HepG2 (cell line): ENCODE measurements at regions not wholly inside any gene's neighbourhood (a gene's known extent, or its start where the extent isn't known, plus 50 kb on each side); places are given as distances from the start of the nearest gene placed in this dataset.

Source experiments
- ATAC-seq: fragments of 200-7000 bp; cut with Tn5 transposase; 3 replicates; pipeline ENCODE4 v1.9.1; 2020; ENCODE audit warnings: mild to moderate bottlenecking, moderate library complexity
- BruUV-seq: library from RNA; stranded (reverse); fragments of 400-500 nt; replicated peaks from 2 replicates; lab custom pipeline; 2021; lab: Mats Ljungman, UMichigan
- CTCF ChIA-PET: fragments of 300-600 bp; formaldehyde crosslinking; extraction: SDS; loops from one replicate; lab custom pipeline; 2021; ENCODE audit warnings: low total read pairs, inconsistent platforms, low intra/inter-chr PET ratio; lab: Yijun Ruan, JAX
- POLR2A ChIA-PET: fragments of 350-600 bp; sonication (Branson Sonifier 250); formaldehyde crosslinking; loops from one replicate; lab custom pipeline; 2020; ENCODE audit warnings: antibody characterized with exemption, inconsistent platforms; lab: Yijun Ruan, JAX
- DNase-seq: peaks from one replicate; pipeline ENCODE4 v3.0.0-alpha.2; 2015; ENCODE audit warnings: low spot score
- FAIRE-seq: peaks from 3 replicates; lab custom pipeline; 2011; peaks lifted over from hg19 to GRCh38; lab: Jason Lieb, UNC
- H2AFZ ChIP-seq: one replicate; pipeline ENCODE4 v1.6.1; 2011; ENCODE audit warnings: low read length, inconsistent platforms
- H3K27ac ChIP-seq: fragments of 300-600 bp; 3 replicates; pipeline ENCODE4 v1.8.0; 2011; ENCODE audit warnings: mixed run types, mild to moderate bottlenecking, mixed read lengths, low read length, inconsistent platforms; ENCODE audit not compliant: insufficient read depth; ENCODE audit errors: extremely low read length
- H3K27me3 ChIP-seq, 2 experiments: fragments of 200-600 bp in 1 of 2; 2 replicates in 1 of 2; 3 replicates in 1 of 2; pipeline versions ENCODE4 v1.6.0 to v1.8.0; 2011; ENCODE audit warnings: low read length in 2 of 2, mild to moderate bottlenecking in 2 of 2, moderate library complexity in 2 of 2, inconsistent platforms in 1 of 2; ENCODE audit not compliant: insufficient read depth in 2 of 2, control insufficient read depth in 1 of 2
- H3K36me3 ChIP-seq, 2 experiments: fragments of 200-600 bp in 1 of 2; replicated peaks in 1 of 2; 2 replicates in 1 of 2; 3 replicates in 1 of 2; pipeline versions ENCODE4 v1.5.1 to v1.8.0; 2011; ENCODE audit warnings: low read length in 2 of 2, inconsistent platforms in 1 of 2; ENCODE audit not compliant: insufficient read depth in 2 of 2, control insufficient read depth in 1 of 2
- H3K4me1 ChIP-seq: 2 replicates; pipeline ENCODE4 v1.5.1; 2012; ENCODE audit warnings: low read length, inconsistent platforms; ENCODE audit not compliant: insufficient read depth
- H3K4me2 ChIP-seq: 2 replicates; pipeline ENCODE4 v1.6.0; 2011; ENCODE audit warnings: low read depth, low read length, inconsistent platforms
- H3K4me3 ChIP-seq, 3 experiments: fragments of 200-600 bp in 1 of 3; sonication (generic), shearing (Covaris generic) in 1 of 3; replicated peaks in 1 of 3; 2 replicates each; pipeline ENCODE4 v1.5.1; 2011 to 2016; ENCODE audit warnings: low read length in 3 of 3, inconsistent platforms in 2 of 3, low read depth in 2 of 3, mild to moderate bottlenecking in 2 of 3, control low read depth in 1 of 3, mixed read lengths in 1 of 3; ENCODE audit not compliant: insufficient read depth in 1 of 3
- H3K79me2 ChIP-seq: one replicate; pipeline ENCODE4 v1.6.1; 2011; ENCODE audit warnings: low read length, inconsistent platforms; ENCODE audit not compliant: insufficient read depth
- H3K9ac ChIP-seq: 2 replicates; pipeline ENCODE4 v1.6.0; 2011; ENCODE audit warnings: mild to moderate bottlenecking, low read depth, low read length, inconsistent platforms; ENCODE audit not compliant: insufficient read depth
- H3K9me3 ChIP-seq: 2 replicates; pipeline ENCODE4 v1.5.1; 2012; ENCODE audit warnings: mild to moderate bottlenecking, low read length
- H4K20me1 ChIP-seq: 2 replicates; pipeline ENCODE4 v1.6.0; 2011; ENCODE audit warnings: inconsistent platforms, mild to moderate bottlenecking, low read length, moderate library complexity; ENCODE audit not compliant: insufficient read depth
- BHLHE40 ChIP-seq: IDR thresholded peaks from 2 replicates; pipeline ENCODE4 v1.6.1; 2011; ENCODE audit warnings: low read length, improper control_type of control experiment
- CBX5 ChIP-seq: sonication (generic); formaldehyde crosslinking; IDR thresholded peaks from 2 replicates; pipeline ENCODE4 v1.4.0; 2020; ENCODE audit warnings: missing genetic modification reagents, borderline replicate concordance
- FOXA1 ChIP-seq, 2 experiments: fragments of 450-650 bp in 1 of 2; sonication (generic) in 1 of 2; formaldehyde crosslinking in 1 of 2; IDR thresholded peaks; 2 replicates each; pipeline versions ENCODE4 v1.4.0 to v1.6.1; 2016 to 2020; ENCODE audit warnings: missing genetic modification reagents in 1 of 2
- GFI1 ChIP-seq: sonication (generic); formaldehyde crosslinking; IDR thresholded peaks from 2 replicates; pipeline ENCODE4 v1.5.0; 2020; ENCODE audit warnings: missing genetic modification reagents, mild to moderate bottlenecking, borderline replicate concordance
- HES4 ChIP-seq: sonication (generic); formaldehyde crosslinking; IDR thresholded peaks from 2 replicates; pipeline ENCODE4 v1.9.0; 2021; ENCODE audit warnings: mild to moderate bottlenecking, missing genetic modification reagents, borderline replicate concordance
- HOXA9 ChIP-seq: sonication (generic); formaldehyde crosslinking; IDR thresholded peaks from 2 replicates; pipeline ENCODE4 v1.8.1; 2022; ENCODE audit warnings: missing genetic modification reagents, mild to moderate bottlenecking, moderate library complexity, borderline replicate concordance
- IRX3 ChIP-seq: sonication (generic); formaldehyde crosslinking; IDR thresholded peaks from 2 replicates; pipeline ENCODE4 v1.8.1; 2023; ENCODE audit warnings: mild to moderate bottlenecking, low read depth, missing genetic modification reagents, borderline replicate concordance
- KAT2B ChIP-seq: fragments of 150-350 bp; IDR thresholded peaks from 2 replicates; pipeline ENCODE4 v1.6.1; 2014; ENCODE audit warnings: low read depth, low read length, borderline replicate concordance
- PPARG ChIP-seq: conservative IDR thresholded peaks from 2 replicates; pipeline ENCODE4 v1.6.1; 2016; ENCODE audit warnings: missing biosample characterization, missing genetic modification reagents
- SNAI1 ChIP-seq: sonication (generic); formaldehyde crosslinking; IDR thresholded peaks from 2 replicates; pipeline ENCODE4 v1.5.0; 2020; ENCODE audit warnings: mild to moderate bottlenecking, missing genetic modification reagents, borderline replicate concordance
- SNAPC2 ChIP-seq: sonication (generic); formaldehyde crosslinking; IDR thresholded peaks from 2 replicates; pipeline ENCODE4 v1.8.1; 2022; ENCODE audit warnings: mild to moderate bottlenecking, missing genetic modification reagents
- TBX2 ChIP-seq: sonication (generic); formaldehyde crosslinking; IDR thresholded peaks from 2 replicates; pipeline ENCODE4 v1.5.0; 2020; ENCODE audit warnings: missing genetic modification reagents, mild to moderate bottlenecking, borderline replicate concordance
- ZFP41 ChIP-seq: sonication (generic); formaldehyde crosslinking; IDR thresholded peaks from 2 replicates; pipeline ENCODE4 v1.4.0; 2020; ENCODE audit warnings: mild to moderate bottlenecking, missing genetic modification reagents, borderline replicate concordance
- ZNF317 ChIP-seq: sonication (generic); formaldehyde crosslinking; IDR thresholded peaks from 2 replicates; pipeline ENCODE4 v1.5.0; 2020; ENCODE audit warnings: mild to moderate bottlenecking, missing genetic modification reagents
- ZNF709 ChIP-seq: sonication (generic); formaldehyde crosslinking; IDR thresholded peaks from 2 replicates; pipeline ENCODE4 v1.5.0; 2020; ENCODE audit warnings: mild to moderate bottlenecking, missing genetic modification reagents
- ZNF775 ChIP-seq: sonication (generic); formaldehyde crosslinking; IDR thresholded peaks from 2 replicates; pipeline ENCODE4 v1.4.0; 2020; ENCODE audit warnings: missing genetic modification reagents, mild to moderate bottlenecking, moderate library complexity, borderline replicate concordance
- WGBS: methylation state at CpG from one replicate; pipeline ENCODE4 v1.1.6; 2017; ENCODE audit warnings: low lambda C conversion rate; 5-methylcytosine and 5-hydroxymethylcytosine counted together
- in situ Hi-C: cut with HindIII; loops from 2 replicates; pipeline ENCODE4 v1.10.0; 2017; ENCODE audit warnings: low pct_unique_long_range_greater_than_20kb; ENCODE audit not compliant: extremely low pct_ligation_motif_present
- intact Hi-C: fragments of 100-400 bp; cut with micrococcal nuclease; formaldehyde crosslinking; loops from one replicate; pipeline ENCODE4 v1.10.0; 2022; ENCODE audit not compliant: unreplicated experiment
- TF ChIP-seq, protein P1 (sequence below): sonication (generic); formaldehyde crosslinking; IDR thresholded peaks from 2 replicates; pipeline ENCODE4 v1.5.1; 2020; ENCODE audit warnings: mild to moderate bottlenecking, missing genetic modification reagents, borderline replicate concordance
- TF ChIP-seq, protein P2 (sequence below): sonication (generic); formaldehyde crosslinking; IDR thresholded peaks from 2 replicates; pipeline ENCODE4 v1.5.1; 2020; ENCODE audit warnings: mild to moderate bottlenecking, missing genetic modification reagents

DNA sequence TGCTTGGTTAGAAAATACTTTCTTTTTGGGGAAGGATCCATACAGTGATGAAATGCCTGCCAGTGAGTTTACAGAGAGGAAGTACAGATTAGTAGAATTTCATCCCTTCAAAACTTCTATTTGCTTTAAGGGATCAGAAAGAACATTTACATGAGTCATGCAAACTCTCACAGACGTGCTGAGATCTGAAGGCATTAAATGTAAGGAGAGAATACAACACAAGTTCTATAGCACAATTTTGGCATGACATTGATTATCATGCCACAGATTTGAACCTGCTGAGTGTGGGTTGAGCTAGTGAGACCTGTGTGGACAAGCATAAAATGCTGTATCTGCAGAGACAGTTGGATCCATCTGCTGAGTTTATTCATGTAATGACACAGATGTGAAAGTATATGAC lies 613.6 kb upstream of the SEMA6A start:
- no peak overlapping the region for H3K9ac ChIP-seq
- H3K4me1 ChIP-seq, result no peaks in the 10 kb centered on the region
- WGBS, result 0% methylated on average over 1 of the region's 1 CpG
- in situ Hi-C loops (no loop called here), intact Hi-C loops (no loop called here)
- H3K9me3 ChIP-seq, result no peaks in the 10 kb centered on the region
- ChIA-PET POLR2A (no interaction called here), CTCF (no interaction called here)
- H3K4me2 ChIP-seq, result no peak overlapping the region
- no peaks in the 10 kb centered on the region for H3K79me2 ChIP-seq
- H3K36me3 ChIP-seq, result no peaks in the 10 kb centered on the region
- no peak for DNase-seq
- H3K27me3 ChIP-seq, result no peaks in the 10 kb centered on the region
- TF ChIP-seq PPARG (CRISPR knock-in tag) (no peak), SNAI1 (no peak), ZNF709 (no peak), GFI1 (CRISPR knock-in tag) (no peak), BHLHE40 (no peak), HOXA9 (CRISPR knock-in tag) (no peak), KAT2B (no peak), IRX3 (CRISPR knock-in tag) (no peak), HES4 (CRISPR knock-in tag) (no peak), ZNF317 (CRISPR knock-in tag) (no peak), SNAPC2 (CRISPR knock-in tag) (no peak), TBX2 (CRISPR knock-in tag) (no peak), ZNF775 (no peak), CBX5 (CRISPR knock-in tag) (no peak), ZFP41 (no peak), FOXA1 (IDR thresholded peaks at IDR 0.05) (no peak), FOXA1 (CRISPR knock-in tag; IDR thresholded peaks at IDR 0.05) (no peak)
- TF ChIP-seq, protein P1, sequence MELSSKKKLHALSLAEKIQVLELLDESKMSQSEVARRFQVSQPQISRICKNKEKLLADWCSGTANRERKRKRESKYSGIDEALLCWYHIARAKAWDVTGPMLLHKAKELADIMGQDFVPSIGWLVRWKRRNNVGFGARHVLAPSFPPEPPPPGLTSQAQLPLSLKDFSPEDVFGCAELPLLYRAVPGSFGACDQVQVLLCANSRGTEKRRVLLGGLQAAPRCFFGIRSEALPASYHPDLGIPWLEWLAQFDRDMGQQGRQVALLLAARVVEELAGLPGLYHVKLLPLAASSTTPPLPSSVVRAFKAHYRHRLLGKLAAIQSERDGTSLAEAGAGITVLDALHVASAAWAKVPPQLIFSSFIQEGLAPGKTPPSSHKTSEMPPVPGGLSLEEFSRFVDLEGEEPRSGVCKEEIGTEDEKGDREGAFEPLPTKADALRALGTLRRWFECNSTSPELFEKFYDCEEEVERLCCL (CRISPR knock-in tag), result no peak
- TF ChIP-seq, protein P2, sequence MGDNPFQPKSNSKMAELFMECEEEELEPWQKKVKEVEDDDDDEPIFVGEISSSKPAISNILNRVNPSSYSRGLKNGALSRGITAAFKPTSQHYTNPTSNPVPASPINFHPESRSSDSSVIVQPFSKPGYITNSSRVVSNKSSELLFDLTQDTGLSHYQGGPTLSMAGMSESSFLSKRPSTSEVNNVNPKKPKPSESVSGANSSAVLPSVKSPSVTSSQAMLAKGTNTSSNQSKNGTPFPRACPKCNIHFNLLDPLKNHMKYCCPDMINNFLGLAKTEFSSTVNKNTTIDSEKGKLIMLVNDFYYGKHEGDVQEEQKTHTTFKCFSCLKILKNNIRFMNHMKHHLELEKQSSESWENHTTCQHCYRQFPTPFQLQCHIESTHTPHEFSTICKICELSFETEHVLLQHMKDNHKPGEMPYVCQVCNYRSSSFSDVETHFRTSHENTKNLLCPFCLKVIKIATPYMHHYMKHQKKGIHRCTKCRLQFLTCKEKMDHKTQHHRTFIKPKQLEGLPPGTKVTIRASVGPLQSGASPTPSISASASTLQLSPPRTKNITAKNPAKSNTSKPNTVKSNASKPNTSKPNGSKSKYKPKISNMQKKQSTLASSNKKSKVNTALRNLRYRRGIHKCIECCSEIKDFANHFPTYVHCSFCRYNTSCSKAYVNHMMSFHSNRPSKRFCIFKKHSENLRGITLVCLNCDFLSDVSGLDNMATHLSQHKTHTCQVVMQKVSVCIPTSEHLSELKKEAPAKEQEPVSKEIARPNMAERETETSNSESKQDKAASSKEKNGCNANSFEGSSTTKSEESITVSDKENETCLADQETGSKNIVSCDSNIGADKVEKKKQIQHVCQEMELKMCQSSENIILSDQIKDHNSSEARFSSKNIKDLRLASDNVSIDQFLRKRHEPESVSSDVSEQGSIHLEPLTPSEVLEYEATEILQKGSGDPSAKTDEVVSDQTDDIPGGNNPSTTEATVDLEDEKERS (CRISPR knock-in tag), result no peak
- no peak overlapping the region for H3K27ac ChIP-seq
- ATAC-seq, result no peak
- no peak overlapping the region for H3K4me3 ChIP-seq
- no peaks in the 10 kb centered on the region for H4K20me1 ChIP-seq
- H2AFZ ChIP-seq, result no peak overlapping the region
- BruUV-seq, result no TSS peak
- FAIRE-seq, result no peak
